ENCODE measurements at regions not wholly inside any gene's neighbourhood (a gene's known extent, or its start where the extent isn't known, plus 50 kb on each side); places are given as distances from the start of the nearest gene placed in this dataset.

- Histone ChIP-seq H3K4me1 (ENCODE audit: control insufficient read depth in 2 of 3, insufficient read depth in 2 of 3, low read depth in 1 of 3, low read length in 3 of 3) (no peaks in the 10 kb centered on the region), H3K9ac (ENCODE audit: low read length in 3 of 3) (no peak overlapping the region), H3K4me3 (ENCODE audit: low read length in 3 of 3) (no peak overlapping the region), H3K36me3 (ENCODE audit: control insufficient read depth in 2 of 3, insufficient read depth in 3 of 3, low read length in 3 of 3) (no peaks in the 10 kb centered on the region), H3K27ac (ENCODE audit: low read depth in 2 of 2, low read length in 2 of 2) (no peak overlapping the region), H3K9me3 (ENCODE audit: control insufficient read depth in 2 of 3, insufficient read depth in 1 of 3, low read length in 3 of 3) (no peaks in the 10 kb centered on the region), H3K27me3 (ENCODE audit: control insufficient read depth, insufficient read depth, low read length) (no peaks in the 10 kb centered on the region)
- DNase-seq, result no peak
- no peak for FAIRE-seq
- TF ChIP-seq CTCF (IDR thresholded peaks at IDR 0.05; ENCODE audit: borderline replicate concordance, extremely low read depth, insufficient read depth), result no peak
- intact Hi-C loops (cut with DNase I), result no loop called here
Measured at GRCh38 chrX:97666890-97667289, 783.2 kb downstream of the RPA4 start.

- Histone ChIP-seq H3K36me3 (ENCODE audit: control insufficient read depth in 2 of 3, insufficient read depth in 3 of 3, low read length in 3 of 3) (no peaks in the 10 kb centered on the region), H3K9ac (ENCODE audit: low read length in 3 of 3) (no peak overlapping the region), H3K4me3 (ENCODE audit: low read length in 3 of 3) (no peak overlapping the region), H3K27ac (ENCODE audit: low read depth in 2 of 2, low read length in 2 of 2) (no peak overlapping the region), H3K9me3 (ENCODE audit: control insufficient read depth in 2 of 3, insufficient read depth in 1 of 3, low read length in 3 of 3) (no peaks in the 10 kb centered on the region), H3K27me3 (ENCODE audit: control insufficient read depth, insufficient read depth, low read length) (no peaks in the 10 kb centered on the region), H3K4me1 (ENCODE audit: control insufficient read depth in 2 of 3, insufficient read depth in 2 of 3, low read depth in 1 of 3, low read length in 3 of 3) (no peaks in the 10 kb centered on the region)
- no peak for TF ChIP-seq CTCF (IDR thresholded peaks at IDR 0.05; ENCODE audit: borderline replicate concordance, extremely low read depth, insufficient read depth)
- DNase-seq (no peak), FAIRE-seq (no peak)
- intact Hi-C loops (cut with DNase I), result no loop called here
Measured at GRCh38 chrX:97668126-97668525, 784.4 kb downstream of the RPA4 start.

- no peak for DNase-seq
- H3K4me1 ChIP-seq (ENCODE audit: control insufficient read depth in 2 of 3, insufficient read depth in 2 of 3, low read depth in 1 of 3, low read length in 3 of 3), result no peaks in the 10 kb centered on the region
- no peak for FAIRE-seq
- no peak for TF ChIP-seq CTCF (IDR thresholded peaks at IDR 0.05; ENCODE audit: borderline replicate concordance, extremely low read depth, insufficient read depth)
- H3K9me3 ChIP-seq (ENCODE audit: control insufficient read depth in 2 of 3, insufficient read depth in 1 of 3, low read length in 3 of 3), result no peaks in the 10 kb centered on the region
- intact Hi-C loops (cut with DNase I), result no loop called here
- H3K27me3 ChIP-seq (ENCODE audit: control insufficient read depth, insufficient read depth, low read length), result no peaks in the 10 kb centered on the region
- H3K9ac ChIP-seq (ENCODE audit: low read length in 3 of 3), result no peak overlapping the region
- no peaks in the 10 kb centered on the region for H3K36me3 ChIP-seq (ENCODE audit: control insufficient read depth in 2 of 3, insufficient read depth in 3 of 3, low read length in 3 of 3)
- H3K27ac ChIP-seq (ENCODE audit: low read depth in 2 of 2, low read length in 2 of 2), result no peak overlapping the region
- no peak overlapping the region for H3K4me3 ChIP-seq (ENCODE audit: low read length in 3 of 3)
Measured at GRCh38 chrX:97672138-97672537, 788.4 kb downstream of the RPA4 start.

GRCh38 chrX:97672608-97673007 lies 788.9 kb downstream of the RPA4 start:
- Histone ChIP-seq H3K9ac (ENCODE audit: low read length in 3 of 3) (no peak overlapping the region), H3K27me3 (ENCODE audit: control insufficient read depth, insufficient read depth, low read length) (no peaks in the 10 kb centered on the region), H3K27ac (ENCODE audit: low read depth in 2 of 2, low read length in 2 of 2) (no peak overlapping the region), H3K9me3 (ENCODE audit: control insufficient read depth in 2 of 3, insufficient read depth in 1 of 3, low read length in 3 of 3) (no peaks in the 10 kb centered on the region), H3K4me1 (ENCODE audit: control insufficient read depth in 2 of 3, insufficient read depth in 2 of 3, low read depth in 1 of 3, low read length in 3 of 3) (no peaks in the 10 kb centered on the region), H3K36me3 (ENCODE audit: control insufficient read depth in 2 of 3, insufficient read depth in 3 of 3, low read length in 3 of 3) (no peaks in the 10 kb centered on the region), H3K4me3 (ENCODE audit: low read length in 3 of 3) (no peak overlapping the region)
- DNase-seq, result no peak
- no peak for FAIRE-seq
- intact Hi-C loops (cut with DNase I), result no loop called here
- TF ChIP-seq CTCF (IDR thresholded peaks at IDR 0.05; ENCODE audit: borderline replicate concordance, extremely low read depth, insufficient read depth), result no peak

Measured in kidney (tissue), 13 donors.